Liver (tissue), 3 donors: ENCODE measurements at regions not wholly inside any gene's neighbourhood (a gene's known extent, or its start where the extent isn't known, plus 50 kb on each side); places are given as distances from the start of the nearest gene placed in this dataset.
A peak's percentile ranks its signal among the peaks of the same experiment; 100 is the strongest.

ENCODE experiments used
- CTCF ChIP-seq: fragments of 150-350 bp; IDR thresholded peaks from 2 replicates; pipeline ENCODE4 v1.5.1; 2017; ENCODE audit warnings: improper control_type of control experiment, low read depth, low read length; ENCODE audit not compliant: missing input control
- EGR1 ChIP-seq, 2 donors: IDR thresholded peaks; 2 replicates each; pipeline ENCODE4 v1.6.1; 2016 to 2018; ENCODE audit warnings: antibody characterized with exemption in 2 of 2, low read depth in 2 of 2
- FOXA2 ChIP-seq: IDR thresholded peaks from 2 replicates; pipeline ENCODE4 v1.6.1; 2016; ENCODE audit warnings: antibody characterized with exemption
- GABPA ChIP-seq, 2 donors: IDR thresholded peaks in 1 of 2; conservative IDR thresholded peaks in 1 of 2; 2 replicates each; pipeline ENCODE4 v1.6.1; 2016; ENCODE audit warnings: antibody characterized with exemption in 2 of 2, mild to moderate bottlenecking in 1 of 2, moderate library complexity in 1 of 2
- JUND ChIP-seq, 2 donors: IDR thresholded peaks; 2 replicates each; pipeline ENCODE4 v1.6.1; 2016; ENCODE audit warnings: antibody characterized with exemption in 2 of 2
- RAD21 ChIP-seq, 2 donors: IDR thresholded peaks; 2 replicates each; pipeline ENCODE4 v1.6.1; 2016; ENCODE audit warnings: antibody characterized with exemption in 2 of 2, mild to moderate bottlenecking in 2 of 2
- REST ChIP-seq: IDR thresholded peaks from 2 replicates; pipeline ENCODE4 v1.6.1; 2016; ENCODE audit warnings: antibody characterized with exemption, mild to moderate bottlenecking
- RXRA ChIP-seq, 2 donors: IDR thresholded peaks; 2 replicates each; pipeline ENCODE4 v1.6.1; 2017 to 2018; ENCODE audit warnings: antibody characterized with exemption in 2 of 2, mild to moderate bottlenecking in 1 of 2
- TAF1 ChIP-seq: conservative IDR thresholded peaks from 2 replicates; pipeline ENCODE4 v1.6.1; 2016; ENCODE audit warnings: antibody characterized with exemption, mild to moderate bottlenecking
- YY1 ChIP-seq: IDR thresholded peaks from 2 replicates; pipeline ENCODE4 v1.6.1; 2016; ENCODE audit warnings: antibody characterized with exemption, mild to moderate bottlenecking
- donor health status: healthy.
- donor health status: healthy.

GRCh38 chr15:70344666-70345065, 246.9 kb upstream of the TLE3 start:
- TF ChIP-seq REST (no peak), CTCF (no peak), FOXA2 (no peak), RXRA (IDR thresholded peaks at IDR 0.05) (peak; percentile 65 to 69), GABPA (IDR thresholded peaks at IDR 0.05 in 1 of 2, conservative IDR thresholded peaks at IDR 0.05 in 1 of 2) (no peak), JUND (IDR thresholded peaks at IDR 0.05) (no peak), RAD21 (IDR thresholded peaks at IDR 0.05) (peak in 1 of 2 donors; percentile 21), EGR1 (IDR thresholded peaks at IDR 0.05; ENCODE audit: low read depth in 2 of 2) (no peak), YY1 (no peak), TAF1 (no peak)
